GM23338 (cell line): ENCODE measurements at regions not wholly inside any gene's neighbourhood (a gene's known extent, or its start where the extent isn't known, plus 50 kb on each side); places are given as distances from the start of the nearest gene placed in this dataset.

Source experiments
- ATAC-seq: fragments of 200-7000 bp; cut with Tn5 transposase; 3 replicates; pipeline ENCODE4 v1.9.1; 2020
- DNase-seq: peaks from one replicate; pipeline ENCODE4 v3.0.0-alpha.2; 2015; ENCODE audit warnings: low spot score
- H2AFZ ChIP-seq: fragments of 200-600 bp; sonication (generic); 2 replicates; pipeline ENCODE4 v1.8.0; 2016; ENCODE audit warnings: antibody characterized with exemption, mild to moderate bottlenecking, moderate library complexity
- H3F3A ChIP-seq: fragments of 200-600 bp; sonication (generic); replicated peaks from 2 replicates; pipeline ENCODE4 v1.8.0; 2017; ENCODE audit warnings: antibody characterized with exemption, mixed run types, low read depth
- H3K27ac ChIP-seq: fragments of 200-600 bp; sonication (generic); 2 replicates; pipeline ENCODE4 v1.6.1; 2016; ENCODE audit warnings: low read depth
- H3K27me3 ChIP-seq: fragments of 200-600 bp; sonication (generic); 2 replicates; pipeline ENCODE4 v1.8.0; 2016; ENCODE audit warnings: mild to moderate bottlenecking, mixed run types, moderate library complexity; ENCODE audit not compliant: insufficient read depth
- H3K36me3 ChIP-seq: fragments of 200-600 bp; sonication (generic); 2 replicates; pipeline ENCODE4 v1.8.0; 2016; ENCODE audit warnings: mild to moderate bottlenecking; ENCODE audit not compliant: insufficient read depth
- H3K4me1 ChIP-seq: fragments of 200-600 bp; sonication (generic); 2 replicates; pipeline ENCODE4 v1.8.0; 2016; ENCODE audit warnings: mild to moderate bottlenecking, moderate library complexity; ENCODE audit not compliant: insufficient read depth
- H3K4me2 ChIP-seq: fragments of 200-600 bp; sonication (generic); 2 replicates; pipeline ENCODE4 v1.7.1; 2017; ENCODE audit warnings: mixed run types
- H3K4me3 ChIP-seq: fragments of 200-600 bp; sonication (generic); 2 replicates; pipeline ENCODE4 v1.6.1; 2016; ENCODE audit warnings: mixed run types
- H3K79me2 ChIP-seq: fragments of 200-600 bp; sonication (generic); replicated peaks from 2 replicates; pipeline ENCODE4 v1.8.0; 2017; ENCODE audit warnings: mild to moderate bottlenecking; ENCODE audit not compliant: insufficient read depth
- H3K9me2 ChIP-seq: fragments of 200-600 bp; sonication (generic); 2 replicates; pipeline ENCODE4 v1.8.0; 2017; ENCODE audit not compliant: insufficient read depth
- H4K20me1 ChIP-seq: fragments of 200-600 bp; sonication (generic); replicated peaks from 2 replicates; pipeline ENCODE4 v1.8.0; 2017; ENCODE audit warnings: mild to moderate bottlenecking; ENCODE audit not compliant: insufficient read depth
- H3K27ac Mint-ChIP-seq: 2 replicates; pipeline ENCODE4 v1.8.0; 2020; ENCODE audit warnings: inconsistent platforms, mild to moderate bottlenecking, moderate library complexity, mixed read lengths
- H3K27me3 Mint-ChIP-seq: 3 replicates; pipeline ENCODE4 v1.8.0; 2022; ENCODE audit warnings: low read depth, mild to moderate bottlenecking, moderate library complexity, mixed read lengths, inconsistent platforms; ENCODE audit not compliant: insufficient read depth, poor library complexity
- H3K36me3 Mint-ChIP-seq: 3 replicates; pipeline ENCODE4 v1.8.0; 2021; ENCODE audit warnings: low read depth, mild to moderate bottlenecking, inconsistent platforms, moderate library complexity, mixed read lengths
- H3K4me1 Mint-ChIP-seq: 3 replicates; pipeline ENCODE4 v1.8.0; 2020; ENCODE audit warnings: mild to moderate bottlenecking, inconsistent platforms, mixed read lengths
- H3K4me3 Mint-ChIP-seq: 3 replicates; pipeline ENCODE4 v1.8.0; 2021; ENCODE audit warnings: moderate library complexity, mild to moderate bottlenecking, inconsistent platforms, mixed read lengths
- H3K9me3 Mint-ChIP-seq: 3 replicates; pipeline ENCODE4 v1.8.0; 2020; ENCODE audit warnings: moderate library complexity, mild to moderate bottlenecking, inconsistent platforms, mixed read lengths
- CREB1 ChIP-seq: fragments of 250-450 bp; sonication (Bioruptor Pico); IDR thresholded peaks from 2 replicates; pipeline ENCODE4 v1.5.0; 2020; ENCODE audit warnings: low read depth, mild to moderate bottlenecking, moderate library complexity
- EZH2 ChIP-seq: fragments of 200-600 bp; sonication (generic); IDR thresholded peaks from one replicate; pipeline ENCODE4 v1.8.0; 2017; ENCODE audit warnings: antibody characterized with exemption, mild to moderate bottlenecking, low read depth; ENCODE audit not compliant: unreplicated experiment
- EZH2phosphoT487 ChIP-seq: fragments of 200-600 bp; sonication (generic); IDR thresholded peaks from one replicate; pipeline ENCODE4 v1.8.1; 2018; ENCODE audit warnings: antibody characterized with exemption; ENCODE audit not compliant: unreplicated experiment
- JUNB ChIP-seq: IDR thresholded peaks from one replicate; pipeline ENCODE4 v1.6.1; 2016; ENCODE audit warnings: antibody characterized with exemption; ENCODE audit not compliant: unreplicated experiment
- NANOG ChIP-seq: IDR thresholded peaks from 2 replicates; pipeline ENCODE4 v1.6.1; 2016; ENCODE audit warnings: antibody characterized with exemption, borderline replicate concordance
- POLR2AphosphoS5 ChIP-seq: IDR thresholded peaks from 2 replicates; pipeline ENCODE4 v1.6.1; 2016; ENCODE audit warnings: antibody characterized with exemption, low read depth
- ZNF462 ChIP-seq: fragments of 250-450 bp; sonication (Bioruptor Pico); IDR thresholded peaks from 2 replicates; pipeline ENCODE4 v1.5.0; 2020; ENCODE audit warnings: mild to moderate bottlenecking, moderate library complexity

- Mint-ChIP-seq H3K27me3 (peaks cover 2% of the 10 kb centered on the region), H3K27ac (peak overlapping the region; percentile 62; the same call in 1 of the 2 replicates), H3K4me1 (peaks cover 35% of the 10 kb centered on the region), H3K36me3 (peaks cover 49% of the 10 kb centered on the region), H3K9me3 (peaks cover 37% of the 10 kb centered on the region), H3K4me3 (no peak overlapping the region)
- Histone ChIP-seq H3K27ac (peak overlapping the region; percentile 68), H2AFZ (no peak overlapping the region), H3K4me2 (no peak overlapping the region), H3K9me2 (peaks cover 23% of the 10 kb centered on the region), H3K36me3 (peaks cover 14% of the 10 kb centered on the region; the same call in 1 of the 2 replicates), H3K79me2 (no peaks in the 10 kb centered on the region), H3K4me1 (peaks cover 19% of the 10 kb centered on the region), H3K27me3 (no peaks in the 10 kb centered on the region), H3F3A (0 out of 2 replicates have a peak, but pooled peaks cover 5% of the 10 kb centered on the region), H4K20me1 (no peaks in the 10 kb centered on the region), H3K4me3 (no peak overlapping the region)
- DNase-seq = no peak
- no peak for ATAC-seq
- TF ChIP-seq NANOG (no peak), EZH2 (no peak), CREB1 (CRISPR knock-in tag) (no peak), POLR2AphosphoS5 (no peak), JUNB (no peak)
These were observed 51.5 kb upstream of the HTR2A start for GRCh38 chr13:46948338-46948737.

GRCh38 chr13:46947425-46948191, 50.8 kb upstream of the HTR2A start:
- H3K27ac Mint-ChIP-seq = peak overlapping the region; percentile 62
- H3K4me2 ChIP-seq = peak overlapping the region; percentile 22
- H3K9me3 Mint-ChIP-seq = peaks cover 42% of the 10 kb centered on the region
- peaks cover 53% of the 10 kb centered on the region for H3K36me3 Mint-ChIP-seq
- no peaks in the 10 kb centered on the region for H4K20me1 ChIP-seq
- peak; percentile 79 for DNase-seq
- H3K79me2 ChIP-seq = no peaks in the 10 kb centered on the region
- no peak overlapping the region for H2AFZ ChIP-seq
- peaks cover 14% of the 10 kb centered on the region; the same call in 1 of the 2 replicates for H3K36me3 ChIP-seq
- TF ChIP-seq EZH2phosphoT487 (no peak), ZNF462 (peak; percentile 93), NANOG (peak; percentile 78; the same call in 1 of the 2 replicates)
- no peak overlapping the region for H3K4me3 ChIP-seq
- H3K4me3 Mint-ChIP-seq = no peak overlapping the region
- H3F3A ChIP-seq = 0 out of 2 replicates have a peak, but pooled peaks cover 5% of the 10 kb centered on the region
- H3K4me1 Mint-ChIP-seq = peaks cover 35% of the 10 kb centered on the region
- peaks cover 23% of the 10 kb centered on the region for H3K9me2 ChIP-seq
- no peaks in the 10 kb centered on the region for H3K27me3 ChIP-seq
- peak overlapping the region; percentile 80 for H3K27ac ChIP-seq
- peaks cover 19% of the 10 kb centered on the region for H3K4me1 ChIP-seq
- peaks cover 2% of the 10 kb centered on the region for H3K27me3 Mint-ChIP-seq
- peak; percentile 100 for ATAC-seq
